Neural cell (in vitro differentiated cells): ENCODE measurements at regions not wholly inside any gene's neighbourhood (a gene's known extent, or its start where the extent isn't known, plus 50 kb on each side); places are given as distances from the start of the nearest gene placed in this dataset.

Experiments
- H2AFZ ChIP-seq: fragments of 200-600, 300-800 bp; sonication (generic), shearing (Covaris generic); 2 replicates; pipeline ENCODE4 v1.6.0; 2014; ENCODE audit warnings: low read depth, mild to moderate bottlenecking, antibody characterized with exemption, low read length, moderate library complexity
- H3F3A ChIP-seq: fragments of 200-600 bp; shearing (Covaris generic); 2 replicates; pipeline ENCODE4 v1.6.1; 2016; ENCODE audit warnings: mild to moderate bottlenecking, moderate library complexity, mixed read lengths, antibody characterized with exemption, low read length; ENCODE audit not compliant: insufficient read depth, poor library complexity, severe bottlenecking
- H3K27ac ChIP-seq: fragments of 200-600, 300-800 bp; sonication (generic), shearing (Covaris generic); 2 replicates; pipeline ENCODE4 v1.5.1; 2014; ENCODE audit warnings: mild to moderate bottlenecking, low read length, moderate library complexity
- H3K27me3 ChIP-seq: fragments of 300-800, 200-600 bp; sonication (generic), shearing (Covaris generic); 2 replicates; pipeline ENCODE4 v1.6.0; 2014; ENCODE audit warnings: mild to moderate bottlenecking, low read depth, low read length, moderate library complexity; ENCODE audit not compliant: insufficient read depth
- H3K36me3 ChIP-seq: fragments of 300-800, 200-600 bp; sonication (generic), shearing (Covaris generic); 2 replicates; pipeline ENCODE4 v1.5.1; 2014; ENCODE audit warnings: mild to moderate bottlenecking, antibody characterized with exemption, low read length, moderate library complexity; ENCODE audit not compliant: insufficient read depth
- H3K4me2 ChIP-seq: fragments of 300-800, 200-600 bp; sonication (generic), shearing (Covaris generic); 2 replicates; pipeline ENCODE4 v1.6.0; 2014; ENCODE audit warnings: mild to moderate bottlenecking, low read length
- H3K4me3 ChIP-seq: fragments of 300-800, 200-600 bp; sonication (generic), shearing (Covaris generic); 2 replicates; pipeline ENCODE4 v1.5.1; 2014; ENCODE audit warnings: mild to moderate bottlenecking, low read length, moderate library complexity
- H3K79me2 ChIP-seq: fragments of 200-600 bp; shearing (Covaris generic); replicated peaks from 2 replicates; pipeline ENCODE4 v1.6.0; 2014; ENCODE audit warnings: mild to moderate bottlenecking, low read length, moderate library complexity; ENCODE audit not compliant: insufficient read depth
- H3K9ac ChIP-seq: fragments of 300-800, 200-600 bp; sonication (generic), shearing (Covaris generic); 2 replicates; pipeline ENCODE4 v1.6.1; 2016; ENCODE audit warnings: mild to moderate bottlenecking, low read length, mixed read lengths
- H3K9me2 ChIP-seq: fragments of 200-600 bp; shearing (Covaris generic); 2 replicates; pipeline ENCODE4 v1.6.1; 2016; ENCODE audit warnings: mild to moderate bottlenecking, low read length, mixed read lengths; ENCODE audit not compliant: insufficient read depth
- H3K9me3 ChIP-seq: fragments of 200-600, 300-800 bp; sonication (generic), shearing (Covaris generic); 2 replicates; pipeline ENCODE4 v1.6.1; 2016; ENCODE audit warnings: mild to moderate bottlenecking, mixed run types, low read length, moderate library complexity, mixed read lengths
- H4K20me1 ChIP-seq: fragments of 200-600 bp; shearing (Covaris generic); 2 replicates; pipeline ENCODE4 v1.6.1; 2016; ENCODE audit warnings: mild to moderate bottlenecking, mixed run types; ENCODE audit not compliant: insufficient read depth
- EP300 ChIP-seq: fragments of 450-650 bp; conservative IDR thresholded peaks from 2 replicates; pipeline ENCODE4 v1.6.1; 2014; ENCODE audit warnings: antibody characterized with exemption, mild to moderate bottlenecking, moderate library complexity; ENCODE audit not compliant: poor library complexity, severe bottlenecking
- EZH2 ChIP-seq: fragments of 200-600, 300-800 bp; shearing (Covaris generic), sonication (generic); IDR thresholded peaks from 2 replicates; pipeline ENCODE4 v1.6.1; 2014; ENCODE audit warnings: antibody characterized with exemption, low read length, borderline replicate concordance, mild to moderate bottlenecking; ENCODE audit not compliant: insufficient read depth, poor library complexity, severe bottlenecking
- MXI1 ChIP-seq: fragments of 450-650 bp; conservative IDR thresholded peaks from 2 replicates; pipeline ENCODE4 v1.6.1; 2014; ENCODE audit warnings: antibody characterized with exemption, mild to moderate bottlenecking; ENCODE audit not compliant: poor library complexity, severe bottlenecking
- POLR2AphosphoS5 ChIP-seq: IDR thresholded peaks from 2 replicates; pipeline ENCODE4 v1.6.1; 2012
- RAD21 ChIP-seq: fragments of 450-650 bp; conservative IDR thresholded peaks from 2 replicates; pipeline ENCODE4 v1.6.1; 2014; ENCODE audit warnings: antibody characterized with exemption, mild to moderate bottlenecking, moderate library complexity
- SMC3 ChIP-seq: fragments of 450-650 bp; conservative IDR thresholded peaks from 2 replicates; pipeline ENCODE4 v1.6.1; 2014; ENCODE audit warnings: antibody characterized with exemption, mild to moderate bottlenecking, moderate library complexity; ENCODE audit not compliant: poor library complexity
- TAF1 ChIP-seq: IDR thresholded peaks from 2 replicates; pipeline ENCODE4 v1.6.1; 2012; ENCODE audit warnings: low read depth
- TF ChIP-seq, protein P1 (sequence below): IDR thresholded peaks from 2 replicates; pipeline ENCODE4 v1.6.1; 2012; ENCODE audit warnings: borderline replicate concordance
- TF ChIP-seq, protein P2 (sequence below): fragments of 450-650 bp; IDR thresholded peaks from 2 replicates; pipeline ENCODE4 v1.5.1; 2014; ENCODE audit warnings: antibody characterized with exemption, mild to moderate bottlenecking, moderate library complexity; ENCODE audit not compliant: poor library complexity, severe bottlenecking

DNA sequence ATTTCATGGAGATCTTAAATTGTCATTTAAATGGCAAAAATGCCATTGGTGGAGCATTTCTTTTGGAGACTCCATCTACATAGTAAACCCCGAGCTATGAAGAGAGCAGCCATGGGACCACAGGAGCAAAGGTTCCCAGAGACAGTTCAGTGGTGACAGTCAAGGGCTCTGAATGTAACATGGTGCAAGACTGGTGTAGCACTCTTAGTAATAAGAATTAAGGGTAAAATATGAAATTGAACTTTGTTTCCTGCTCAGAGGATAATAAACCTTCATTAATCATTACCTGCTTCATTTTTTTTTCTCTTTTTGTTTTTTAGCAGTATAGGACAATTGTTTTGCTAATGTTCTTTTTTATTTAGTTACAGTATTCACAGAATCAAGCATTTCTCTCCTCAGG is 717.5 kb upstream of the POM121L12 start:
- H3K27ac ChIP-seq = no peak overlapping the region
- H2AFZ ChIP-seq = no peak overlapping the region
- no peaks in the 10 kb centered on the region for H3K9me2 ChIP-seq
- no peaks in the 10 kb centered on the region for H4K20me1 ChIP-seq
- H3K9me3 ChIP-seq = no peaks in the 10 kb centered on the region
- H3K79me2 ChIP-seq = no peaks in the 10 kb centered on the region
- no peaks in the 10 kb centered on the region for H3K36me3 ChIP-seq
- H3K4me2 ChIP-seq = no peak overlapping the region
- H3K27me3 ChIP-seq = no peaks in the 10 kb centered on the region
- no peaks in the 10 kb centered on the region for H3F3A ChIP-seq
- no peak overlapping the region for H3K9ac ChIP-seq
- H3K4me3 ChIP-seq = no peak overlapping the region
- TF ChIP-seq EP300 (no peak), RAD21 (no peak), TAF1 (no peak), EZH2 (no peak)

DNA sequence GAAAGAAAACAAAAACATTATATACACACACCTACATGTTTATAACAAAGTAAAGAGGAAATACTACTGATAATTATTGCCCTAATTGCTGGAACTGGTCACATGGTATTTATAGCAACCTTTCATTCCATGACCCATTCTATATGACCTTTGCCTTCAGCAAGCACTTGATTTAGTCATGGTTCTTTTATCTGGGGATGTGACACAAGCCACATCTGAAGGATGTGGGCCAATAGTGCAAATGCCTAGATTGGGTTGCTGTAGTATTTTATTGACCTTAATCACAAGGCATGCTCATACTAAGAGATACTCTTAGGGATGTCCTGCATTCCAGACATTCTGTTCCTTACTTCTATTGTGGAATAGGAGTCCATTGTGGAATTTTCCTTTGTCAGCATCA is 723.5 kb upstream of the POM121L12 start:
- Histone ChIP-seq H2AFZ (no peak overlapping the region), H3K9me3 (no peaks in the 10 kb centered on the region), H3K9me2 (no peaks in the 10 kb centered on the region)

More for the DNA sequence above, 723.5 kb upstream of the POM121L12 start:
- no peak overlapping the region for H3K27ac ChIP-seq
- no peaks in the 10 kb centered on the region for H3K79me2 ChIP-seq
- no peaks in the 10 kb centered on the region for H3K27me3 ChIP-seq
- TF ChIP-seq SMC3 (no peak), POLR2AphosphoS5 (no peak), RAD21 (no peak), EP300 (no peak), EZH2 (no peak), MXI1 (no peak), TAF1 (no peak)
- TF ChIP-seq, protein P1, sequence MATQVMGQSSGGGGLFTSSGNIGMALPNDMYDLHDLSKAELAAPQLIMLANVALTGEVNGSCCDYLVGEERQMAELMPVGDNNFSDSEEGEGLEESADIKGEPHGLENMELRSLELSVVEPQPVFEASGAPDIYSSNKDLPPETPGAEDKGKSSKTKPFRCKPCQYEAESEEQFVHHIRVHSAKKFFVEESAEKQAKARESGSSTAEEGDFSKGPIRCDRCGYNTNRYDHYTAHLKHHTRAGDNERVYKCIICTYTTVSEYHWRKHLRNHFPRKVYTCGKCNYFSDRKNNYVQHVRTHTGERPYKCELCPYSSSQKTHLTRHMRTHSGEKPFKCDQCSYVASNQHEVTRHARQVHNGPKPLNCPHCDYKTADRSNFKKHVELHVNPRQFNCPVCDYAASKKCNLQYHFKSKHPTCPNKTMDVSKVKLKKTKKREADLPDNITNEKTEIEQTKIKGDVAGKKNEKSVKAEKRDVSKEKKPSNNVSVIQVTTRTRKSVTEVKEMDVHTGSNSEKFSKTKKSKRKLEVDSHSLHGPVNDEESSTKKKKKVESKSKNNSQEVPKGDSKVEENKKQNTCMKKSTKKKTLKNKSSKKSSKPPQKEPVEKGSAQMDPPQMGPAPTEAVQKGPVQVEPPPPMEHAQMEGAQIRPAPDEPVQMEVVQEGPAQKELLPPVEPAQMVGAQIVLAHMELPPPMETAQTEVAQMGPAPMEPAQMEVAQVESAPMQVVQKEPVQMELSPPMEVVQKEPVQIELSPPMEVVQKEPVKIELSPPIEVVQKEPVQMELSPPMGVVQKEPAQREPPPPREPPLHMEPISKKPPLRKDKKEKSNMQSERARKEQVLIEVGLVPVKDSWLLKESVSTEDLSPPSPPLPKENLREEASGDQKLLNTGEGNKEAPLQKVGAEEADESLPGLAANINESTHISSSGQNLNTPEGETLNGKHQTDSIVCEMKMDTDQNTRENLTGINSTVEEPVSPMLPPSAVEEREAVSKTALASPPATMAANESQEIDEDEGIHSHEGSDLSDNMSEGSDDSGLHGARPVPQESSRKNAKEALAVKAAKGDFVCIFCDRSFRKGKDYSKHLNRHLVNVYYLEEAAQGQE = no peak
- TF ChIP-seq, protein P2, sequence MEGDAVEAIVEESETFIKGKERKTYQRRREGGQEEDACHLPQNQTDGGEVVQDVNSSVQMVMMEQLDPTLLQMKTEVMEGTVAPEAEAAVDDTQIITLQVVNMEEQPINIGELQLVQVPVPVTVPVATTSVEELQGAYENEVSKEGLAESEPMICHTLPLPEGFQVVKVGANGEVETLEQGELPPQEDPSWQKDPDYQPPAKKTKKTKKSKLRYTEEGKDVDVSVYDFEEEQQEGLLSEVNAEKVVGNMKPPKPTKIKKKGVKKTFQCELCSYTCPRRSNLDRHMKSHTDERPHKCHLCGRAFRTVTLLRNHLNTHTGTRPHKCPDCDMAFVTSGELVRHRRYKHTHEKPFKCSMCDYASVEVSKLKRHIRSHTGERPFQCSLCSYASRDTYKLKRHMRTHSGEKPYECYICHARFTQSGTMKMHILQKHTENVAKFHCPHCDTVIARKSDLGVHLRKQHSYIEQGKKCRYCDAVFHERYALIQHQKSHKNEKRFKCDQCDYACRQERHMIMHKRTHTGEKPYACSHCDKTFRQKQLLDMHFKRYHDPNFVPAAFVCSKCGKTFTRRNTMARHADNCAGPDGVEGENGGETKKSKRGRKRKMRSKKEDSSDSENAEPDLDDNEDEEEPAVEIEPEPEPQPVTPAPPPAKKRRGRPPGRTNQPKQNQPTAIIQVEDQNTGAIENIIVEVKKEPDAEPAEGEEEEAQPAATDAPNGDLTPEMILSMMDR = no peak
- no peaks in the 10 kb centered on the region for H4K20me1 ChIP-seq
- no peak overlapping the region for H3K9ac ChIP-seq
- no peak overlapping the region for H3K4me3 ChIP-seq
- H3F3A ChIP-seq = no peaks in the 10 kb centered on the region
- H3K4me2 ChIP-seq = no peak overlapping the region
- no peaks in the 10 kb centered on the region for H3K36me3 ChIP-seq
